Left ventricle myocardium inferior (tissue), 1 donor: ENCODE measurements at regions not wholly inside any gene's neighbourhood (a gene's known extent, or its start where the extent isn't known, plus 50 kb on each side); places are given as distances from the start of the nearest gene placed in this dataset.

Experiments
- DNase-seq: peaks from one replicate; pipeline ENCODE4 v3.0.0-alpha.2; 2020
- H3K27ac ChIP-seq: fragments of 200-600 bp; replicated peaks from 2 replicates; pipeline ENCODE4 v1.8.0; 2021
- H3K27me3 ChIP-seq: fragments of 200-600 bp; 2 replicates; pipeline ENCODE4 v1.8.0; 2021; ENCODE audit warnings: low read depth
- H3K36me3 ChIP-seq: fragments of 200-600 bp; 2 replicates; pipeline ENCODE4 v1.8.0; 2021
- H3K4me1 ChIP-seq: fragments of 200-600 bp; 2 replicates; pipeline ENCODE4 v1.8.0; 2021
- H3K4me3 ChIP-seq: fragments of 200-600 bp; 2 replicates; pipeline ENCODE4 v1.8.0; 2021; ENCODE audit warnings: mild to moderate bottlenecking, moderate library complexity
- H3K9me3 ChIP-seq: fragments of 200-600 bp; replicated peaks from 2 replicates; pipeline ENCODE4 v1.8.0; 2021
- CTCF ChIP-seq: fragments of 200-600 bp; IDR thresholded peaks from 2 replicates; pipeline ENCODE4 v1.8.0; 2021; ENCODE audit warnings: antibody characterized with exemption, mild to moderate bottlenecking, borderline replicate concordance
- intact Hi-C: fragments of 100-400 bp; cut with micrococcal nuclease; formaldehyde crosslinking; loops from one replicate; pipeline ENCODE4 v1.11.0; 2022
- donor health status: DM: no; HTN: yes; CAD: no; lungs with severe emphysema.

GRCh38 chr4:127141856-127142255 is 490.9 kb upstream of the INTU start:
- Histone ChIP-seq H3K36me3 (no peaks in the 10 kb centered on the region), H3K9me3 (no peaks in the 10 kb centered on the region), H3K27me3 (no peaks in the 10 kb centered on the region), H3K27ac (no peak overlapping the region), H3K4me1 (no peaks in the 10 kb centered on the region), H3K4me3 (no peak overlapping the region)
- TF ChIP-seq CTCF = no peak
- no peak for DNase-seq
- intact Hi-C loops = no loop called here

- DNase-seq = no peak
- Histone ChIP-seq H3K4me3 (no peak overlapping the region), H3K9me3 (no peaks in the 10 kb centered on the region), H3K27me3 (no peaks in the 10 kb centered on the region), H3K27ac (no peak overlapping the region), H3K36me3 (no peaks in the 10 kb centered on the region), H3K4me1 (no peaks in the 10 kb centered on the region)
- no peak for TF ChIP-seq CTCF
- intact Hi-C loops = no loop called here
Observed at GRCh38 chr4:127143460-127144195, 489.1 kb upstream of the INTU start.

- no peaks in the 10 kb centered on the region for H3K36me3 ChIP-seq
- H3K9me3 ChIP-seq = no peaks in the 10 kb centered on the region
- intact Hi-C loops = no loop called here
- H3K27me3 ChIP-seq = no peaks in the 10 kb centered on the region
- no peak for DNase-seq
- H3K4me3 ChIP-seq = no peak overlapping the region
- H3K4me1 ChIP-seq = no peaks in the 10 kb centered on the region
- H3K27ac ChIP-seq = no peak overlapping the region
- no peak for TF ChIP-seq CTCF
Observed at GRCh38 chr4:127145006-127145540, 487.7 kb upstream of the INTU start.

GRCh38 chr4:127148165-127148564 is 484.6 kb upstream of the INTU start:
- intact Hi-C loops = no loop called here
- TF ChIP-seq CTCF = no peak

GRCh38 chr4:127149086-127149485 is 483.7 kb upstream of the INTU start:
- intact Hi-C loops = no loop called here
- Histone ChIP-seq H3K4me1 (no peaks in the 10 kb centered on the region), H3K36me3 (no peaks in the 10 kb centered on the region), H3K27ac (no peak overlapping the region), H3K9me3 (peaks cover 10% of the 10 kb centered on the region), H3K27me3 (no peaks in the 10 kb centered on the region), H3K4me3 (no peak overlapping the region)
- DNase-seq = no peak
- no peak for TF ChIP-seq CTCF

More at GRCh38 chr4:127148165-127148564, 484.6 kb upstream of the INTU start:
- Histone ChIP-seq H3K36me3 (no peaks in the 10 kb centered on the region), H3K27me3 (no peaks in the 10 kb centered on the region), H3K4me3 (no peak overlapping the region), H3K9me3 (peaks cover 10% of the 10 kb centered on the region), H3K27ac (no peak overlapping the region), H3K4me1 (no peaks in the 10 kb centered on the region)
- DNase-seq = no peak
